SK-N-SH (cell line): ENCODE measurements at regions not wholly inside any gene's neighbourhood (a gene's known extent, or its start where the extent isn't known, plus 50 kb on each side); places are given as distances from the start of the nearest gene placed in this dataset.
"Not testable (repeated sequence)": the region's sequence is repeated elsewhere in the genome, so short reads cannot be mapped to it uniquely, and the experiment has no call there.

Source experiments
- MXI1 ChIP-seq: IDR thresholded peaks from 2 replicates; pipeline ENCODE4 v1.6.1; 2012; ENCODE audit warnings: mild to moderate bottlenecking, low read depth, low read length, improper control_type of control experiment
- RXRA ChIP-seq: IDR thresholded peaks from 2 replicates; pipeline ENCODE4 v1.4.0; 2012; ENCODE audit warnings: low read depth, mild to moderate bottlenecking, borderline replicate concordance
- TF ChIP-seq, protein P1 (sequence below): fragments of 200-600 bp; sonication (generic); IDR thresholded peaks from 2 replicates; pipeline ENCODE4 v1.6.1; 2017; ENCODE audit warnings: antibody characterized with exemption, mild to moderate bottlenecking, moderate library complexity

GRCh38 chr14:106088860-106089259 lies 562.5 kb downstream of the TMEM121 start:
- TF ChIP-seq, protein P1, sequence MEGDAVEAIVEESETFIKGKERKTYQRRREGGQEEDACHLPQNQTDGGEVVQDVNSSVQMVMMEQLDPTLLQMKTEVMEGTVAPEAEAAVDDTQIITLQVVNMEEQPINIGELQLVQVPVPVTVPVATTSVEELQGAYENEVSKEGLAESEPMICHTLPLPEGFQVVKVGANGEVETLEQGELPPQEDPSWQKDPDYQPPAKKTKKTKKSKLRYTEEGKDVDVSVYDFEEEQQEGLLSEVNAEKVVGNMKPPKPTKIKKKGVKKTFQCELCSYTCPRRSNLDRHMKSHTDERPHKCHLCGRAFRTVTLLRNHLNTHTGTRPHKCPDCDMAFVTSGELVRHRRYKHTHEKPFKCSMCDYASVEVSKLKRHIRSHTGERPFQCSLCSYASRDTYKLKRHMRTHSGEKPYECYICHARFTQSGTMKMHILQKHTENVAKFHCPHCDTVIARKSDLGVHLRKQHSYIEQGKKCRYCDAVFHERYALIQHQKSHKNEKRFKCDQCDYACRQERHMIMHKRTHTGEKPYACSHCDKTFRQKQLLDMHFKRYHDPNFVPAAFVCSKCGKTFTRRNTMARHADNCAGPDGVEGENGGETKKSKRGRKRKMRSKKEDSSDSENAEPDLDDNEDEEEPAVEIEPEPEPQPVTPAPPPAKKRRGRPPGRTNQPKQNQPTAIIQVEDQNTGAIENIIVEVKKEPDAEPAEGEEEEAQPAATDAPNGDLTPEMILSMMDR, result not testable (repeated sequence)
- not testable (repeated sequence) for TF ChIP-seq RXRA, MXI1
